HEK293 (cell line): ENCODE measurements at regions not wholly inside any gene's neighbourhood (a gene's known extent, or its start where the extent isn't known, plus 50 kb on each side); places are given as distances from the start of the nearest gene placed in this dataset.

Experiments
- SP2 ChIP-seq: fragments of 450-650 bp; formaldehyde crosslinking; IDR thresholded peaks from 2 replicates; pipeline ENCODE4 v1.5.1; 2016; ENCODE audit warnings: missing biosample characterization, missing genetic modification characterization
- TF ChIP-seq, protein P1 (sequence below): fragments of 450-650 bp; formaldehyde crosslinking; IDR thresholded peaks from 2 replicates; pipeline ENCODE4 v1.5.1; 2016; ENCODE audit warnings: missing biosample characterization, missing genetic modification characterization

DNA sequence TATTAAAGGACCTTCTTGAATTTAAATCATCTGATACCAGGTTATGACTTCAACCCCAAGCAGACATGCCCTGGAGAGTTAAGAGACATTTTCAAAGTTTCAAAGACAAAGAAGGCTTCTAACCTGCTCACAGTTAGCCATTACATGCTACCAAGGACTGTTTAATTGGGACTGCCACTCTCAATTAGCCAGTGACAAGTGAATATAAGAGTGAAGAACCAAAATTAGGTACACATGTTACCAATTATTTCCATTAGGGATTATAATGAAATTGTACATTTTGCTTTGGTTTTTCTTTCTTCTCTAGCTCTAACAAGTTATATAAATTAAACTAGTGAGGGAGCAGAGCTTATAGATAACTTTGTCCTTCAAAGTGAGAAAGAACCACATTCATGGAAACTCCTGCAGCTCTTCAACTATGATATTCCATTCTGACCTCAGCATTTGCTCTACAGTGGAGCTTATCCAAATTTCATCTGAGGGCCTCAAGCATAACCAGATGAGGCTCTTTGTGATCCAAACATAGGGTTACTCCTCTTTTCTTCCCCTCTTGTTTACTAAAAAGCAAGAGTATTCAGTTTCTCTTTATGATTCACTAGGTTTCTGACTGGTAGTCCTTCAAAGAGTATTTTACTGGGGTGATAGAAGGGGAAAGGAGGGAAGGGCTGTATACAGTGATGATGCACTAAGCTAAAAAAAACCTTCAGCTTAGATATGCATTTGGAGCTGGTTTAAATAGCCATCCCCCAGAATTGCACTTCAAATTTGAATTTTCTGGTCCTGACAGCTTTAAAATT is 91.3 kb downstream of the DUSP6 start:
- TF ChIP-seq, protein P1, sequence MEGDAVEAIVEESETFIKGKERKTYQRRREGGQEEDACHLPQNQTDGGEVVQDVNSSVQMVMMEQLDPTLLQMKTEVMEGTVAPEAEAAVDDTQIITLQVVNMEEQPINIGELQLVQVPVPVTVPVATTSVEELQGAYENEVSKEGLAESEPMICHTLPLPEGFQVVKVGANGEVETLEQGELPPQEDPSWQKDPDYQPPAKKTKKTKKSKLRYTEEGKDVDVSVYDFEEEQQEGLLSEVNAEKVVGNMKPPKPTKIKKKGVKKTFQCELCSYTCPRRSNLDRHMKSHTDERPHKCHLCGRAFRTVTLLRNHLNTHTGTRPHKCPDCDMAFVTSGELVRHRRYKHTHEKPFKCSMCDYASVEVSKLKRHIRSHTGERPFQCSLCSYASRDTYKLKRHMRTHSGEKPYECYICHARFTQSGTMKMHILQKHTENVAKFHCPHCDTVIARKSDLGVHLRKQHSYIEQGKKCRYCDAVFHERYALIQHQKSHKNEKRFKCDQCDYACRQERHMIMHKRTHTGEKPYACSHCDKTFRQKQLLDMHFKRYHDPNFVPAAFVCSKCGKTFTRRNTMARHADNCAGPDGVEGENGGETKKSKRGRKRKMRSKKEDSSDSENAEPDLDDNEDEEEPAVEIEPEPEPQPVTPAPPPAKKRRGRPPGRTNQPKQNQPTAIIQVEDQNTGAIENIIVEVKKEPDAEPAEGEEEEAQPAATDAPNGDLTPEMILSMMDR: no peak
- TF ChIP-seq SP2 (tag by site-specific recombination): no peak
